Pulmonary artery endothelial cell (primary cell): ENCODE measurements at regions not wholly inside any gene's neighbourhood (a gene's known extent, or its start where the extent isn't known, plus 50 kb on each side); places are given as distances from the start of the nearest gene placed in this dataset.

ENCODE experiments used
- DNase-seq: peaks from one replicate; pipeline ENCODE4 v3.0.0-alpha.2; 2011; ENCODE audit warnings: low read depth, low spot score

DNA sequence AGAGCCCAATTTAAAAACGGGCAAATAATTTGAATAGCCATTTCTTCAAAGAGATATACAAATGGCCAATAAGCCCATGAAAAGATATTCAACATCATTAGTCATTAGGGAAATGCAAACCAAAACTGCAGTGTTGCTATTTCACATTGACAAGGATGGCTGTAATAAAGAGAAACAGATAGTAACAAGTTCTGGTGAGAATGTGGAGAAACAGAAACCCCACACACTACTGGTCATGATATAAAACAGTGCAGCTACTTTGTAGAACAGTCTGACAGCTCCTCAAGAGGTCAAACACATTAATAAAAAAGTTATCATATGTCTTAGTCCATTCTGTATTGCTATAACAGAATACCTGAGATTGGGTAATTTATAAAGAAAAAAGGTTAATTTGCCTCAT lies 237.0 kb upstream of the GRAMD2B start:
- DNase-seq, result no peak

- no peak for DNase-seq
Observed at GRCh38 chr5:126188804-126189203, 234.4 kb upstream of the GRAMD2B start.

DNA sequence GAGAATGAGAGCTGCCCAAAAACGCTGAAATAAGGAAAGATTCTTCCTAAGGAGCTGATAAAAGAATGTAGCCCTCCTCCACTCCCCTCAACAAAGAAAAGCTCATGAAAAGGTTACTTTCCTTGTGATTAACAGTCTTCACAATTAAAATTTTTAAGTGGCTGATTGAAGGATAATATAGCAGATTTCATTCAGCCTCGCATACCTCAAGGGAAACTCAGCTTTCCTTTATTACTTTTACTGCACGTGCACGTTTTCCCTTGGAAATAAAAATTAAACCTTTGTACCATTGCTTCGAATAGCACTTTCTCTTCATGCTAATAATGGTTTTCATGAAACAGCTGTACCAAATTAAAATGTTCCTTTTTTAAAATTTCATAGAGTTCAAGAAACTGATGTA lies 234.0 kb upstream of the GRAMD2B start:
- DNase-seq, result no peak

GRCh38 chr5:126189862-126190261 lies 233.3 kb upstream of the GRAMD2B start:
- no peak for DNase-seq

DNA sequence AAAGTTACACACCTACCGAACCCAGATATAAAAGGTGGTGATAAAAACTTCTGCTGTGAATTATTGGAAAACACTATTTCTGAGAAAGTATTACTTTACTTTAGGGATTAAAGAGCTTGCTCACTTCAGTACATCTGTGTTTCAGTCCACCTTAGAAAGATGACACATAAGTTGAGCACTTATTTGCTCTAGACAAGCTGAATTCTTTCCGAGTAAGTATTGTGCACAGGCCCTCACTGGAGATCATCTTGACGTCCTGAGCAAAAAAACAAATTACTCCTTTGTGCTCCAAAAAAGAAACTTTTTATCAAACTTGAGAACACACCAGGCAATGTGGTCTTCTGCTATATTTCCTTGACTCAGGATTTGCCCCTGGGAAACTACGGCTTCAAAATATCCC lies 231.0 kb upstream of the GRAMD2B start:
- no peak for DNase-seq

DNA sequence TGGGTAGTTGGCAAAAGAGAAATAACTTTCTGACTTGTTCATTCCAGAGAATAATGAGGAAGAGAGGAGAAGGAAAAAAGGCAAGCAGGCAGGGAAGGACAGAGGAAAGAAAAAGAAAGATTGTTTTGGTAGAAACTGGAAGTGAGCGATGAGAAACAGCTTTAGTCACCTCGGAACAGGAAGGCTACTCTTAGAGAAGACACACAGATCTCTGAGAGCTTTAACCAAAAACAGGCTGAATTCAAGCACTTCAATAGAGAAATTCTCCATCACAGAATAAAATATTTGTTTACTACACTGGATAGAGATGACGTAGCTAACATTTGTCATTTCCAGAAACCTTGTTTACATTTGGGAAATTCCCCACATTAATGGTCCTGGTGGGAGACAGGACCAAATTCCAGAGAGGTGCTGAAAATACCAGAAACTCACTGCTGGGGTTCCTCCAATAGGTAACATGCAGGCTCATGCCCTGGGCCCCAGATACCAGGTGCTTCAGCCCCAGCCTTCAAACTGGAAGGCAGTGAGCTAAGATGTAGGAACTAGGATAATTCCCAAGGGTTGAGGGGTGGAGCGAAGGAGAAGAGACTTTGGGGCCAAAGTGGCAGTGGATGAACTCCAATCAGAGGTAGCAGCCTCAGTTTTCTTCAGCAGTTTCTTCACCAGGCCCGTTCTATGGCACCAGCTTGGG lies 227.7 kb upstream of the GRAMD2B start:
- no peak for DNase-seq

DNA sequence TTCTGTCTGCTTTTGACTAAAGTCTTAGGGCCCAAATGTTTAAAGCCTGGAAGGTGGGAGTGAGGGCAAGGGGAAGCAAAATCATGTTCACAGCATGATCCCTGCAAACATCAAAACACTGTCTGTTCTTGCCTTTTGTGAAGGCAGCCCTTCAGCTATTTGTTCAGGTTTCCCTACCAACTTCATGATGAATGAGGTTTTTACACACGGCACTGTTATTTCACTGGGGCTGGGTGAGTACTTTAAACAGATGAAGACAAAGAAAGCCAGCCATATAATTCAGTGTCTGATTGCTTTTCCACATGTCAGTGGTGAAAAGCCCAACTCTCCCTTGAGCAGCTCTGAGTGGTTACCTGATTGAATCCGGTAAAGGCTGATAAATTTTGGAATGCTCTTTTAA lies 224.7 kb upstream of the GRAMD2B start:
- no peak for DNase-seq

- DNase-seq, result no peak
Observed at GRCh38 chr5:126199467-126199866, 223.7 kb upstream of the GRAMD2B start.

- no peak for DNase-seq
Observed at GRCh38 chr5:126208691-126209090, 214.5 kb upstream of the GRAMD2B start.

GRCh38 chr5:126210955-126211354 lies 212.3 kb upstream of the GRAMD2B start:
- DNase-seq, result no peak

DNA sequence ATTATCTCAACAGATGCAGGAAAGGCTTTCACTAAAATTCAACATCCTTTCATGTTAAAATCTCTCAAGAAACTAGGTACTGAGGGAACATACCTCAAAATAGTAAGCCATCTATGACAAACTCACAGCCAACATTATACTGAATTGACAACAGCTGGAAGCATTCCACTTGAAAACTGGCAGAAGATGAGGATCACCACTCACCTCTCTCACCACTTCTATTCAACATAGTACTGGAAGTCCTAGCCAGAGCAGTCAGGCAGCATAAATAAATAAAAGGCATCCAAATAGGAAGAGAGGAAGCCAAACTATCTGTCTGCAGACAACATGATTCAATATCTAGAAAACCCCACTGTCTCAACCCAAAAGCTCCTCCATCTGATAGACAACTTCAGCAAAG lies 203.6 kb upstream of the GRAMD2B start:
- no peak for DNase-seq

DNA sequence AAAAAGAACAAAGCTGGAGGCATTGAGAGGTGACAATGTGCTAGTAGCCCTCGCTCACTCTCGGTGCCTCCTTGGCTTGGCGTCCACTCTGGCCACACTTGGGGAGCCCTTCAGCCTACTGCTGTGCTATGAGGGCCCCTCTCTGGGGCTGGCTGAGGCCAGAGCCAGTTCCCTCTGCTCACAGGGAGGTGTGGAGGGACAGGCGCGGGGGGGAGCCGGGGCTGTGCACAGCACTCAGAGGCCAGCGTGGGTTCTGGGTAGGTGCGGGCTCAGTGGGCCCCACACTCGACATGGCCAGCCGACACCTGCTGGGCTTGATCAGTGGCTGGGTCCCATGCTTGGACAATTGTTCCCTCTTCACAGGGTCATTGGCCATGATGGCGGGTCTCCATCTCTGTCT lies 202.5 kb upstream of the GRAMD2B start:
- no peak for DNase-seq

GRCh38 chr5:126228934-126229333 lies 194.3 kb upstream of the GRAMD2B start:
- DNase-seq, result no peak

DNA sequence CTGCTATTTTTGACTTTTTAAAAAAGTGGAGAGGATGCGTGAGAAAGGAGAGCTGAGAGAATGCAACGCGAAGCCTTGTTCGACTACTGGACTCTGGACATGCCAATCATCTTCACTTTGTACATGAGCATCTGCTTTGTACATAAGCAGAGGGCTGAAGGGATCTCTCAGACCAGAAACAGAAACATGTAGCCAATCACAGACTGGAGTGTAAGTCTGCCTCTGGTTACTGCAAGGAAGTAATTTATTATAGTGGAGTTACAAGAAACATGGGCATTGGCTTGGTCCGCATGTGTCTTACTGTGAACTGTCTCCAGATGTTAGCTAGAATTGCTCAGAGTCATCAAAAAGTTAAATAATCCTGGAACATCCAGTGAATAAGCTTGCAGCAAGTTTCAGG lies 190.0 kb upstream of the GRAMD2B start:
- no peak for DNase-seq

- DNase-seq, result no peak
Observed at GRCh38 chr5:126234563-126235195, 188.5 kb upstream of the GRAMD2B start.

DNA sequence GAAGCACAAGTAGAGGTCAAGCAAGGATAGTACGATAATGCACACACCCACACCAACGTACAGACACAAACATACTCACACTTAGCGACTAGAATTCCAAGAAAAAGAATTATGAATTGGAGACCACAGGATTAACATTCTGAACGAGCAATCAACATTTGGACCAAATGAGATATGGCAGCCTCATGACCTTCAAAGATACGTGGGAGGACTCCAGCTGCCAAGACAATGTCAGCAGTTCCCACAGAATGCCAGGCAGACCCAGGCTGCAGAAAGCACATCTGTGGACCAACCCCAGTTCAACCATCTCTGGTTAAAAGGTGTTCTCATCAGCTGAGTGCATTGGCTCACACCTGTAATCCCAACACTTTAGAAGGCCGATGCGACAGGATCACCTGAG lies 187.6 kb upstream of the GRAMD2B start:
- no peak for DNase-seq

GRCh38 chr5:126236994-126237393 lies 186.2 kb upstream of the GRAMD2B start:
- no peak for DNase-seq

- no peak for DNase-seq
Observed at GRCh38 chr5:126248611-126249010, 174.6 kb upstream of the GRAMD2B start.

DNA sequence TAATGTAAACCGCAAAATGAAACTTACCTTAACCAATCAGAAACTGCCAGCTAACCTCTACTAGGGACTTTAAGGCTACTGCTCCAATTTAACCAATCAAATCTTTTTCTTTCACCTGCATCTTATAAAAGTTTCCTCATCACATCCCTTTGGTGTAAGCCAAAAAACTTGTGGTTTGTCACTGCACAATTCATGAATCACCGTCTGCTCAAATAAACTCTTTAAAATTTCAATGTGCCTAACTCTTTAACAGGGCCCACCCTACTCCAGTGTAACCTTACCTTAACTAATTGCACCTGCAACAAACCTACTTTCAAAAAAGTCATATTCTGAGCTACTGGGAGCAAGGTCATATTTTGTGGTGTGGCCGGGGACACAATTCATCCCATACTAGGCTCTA lies 172.2 kb upstream of the GRAMD2B start:
- DNase-seq, result no peak

DNA sequence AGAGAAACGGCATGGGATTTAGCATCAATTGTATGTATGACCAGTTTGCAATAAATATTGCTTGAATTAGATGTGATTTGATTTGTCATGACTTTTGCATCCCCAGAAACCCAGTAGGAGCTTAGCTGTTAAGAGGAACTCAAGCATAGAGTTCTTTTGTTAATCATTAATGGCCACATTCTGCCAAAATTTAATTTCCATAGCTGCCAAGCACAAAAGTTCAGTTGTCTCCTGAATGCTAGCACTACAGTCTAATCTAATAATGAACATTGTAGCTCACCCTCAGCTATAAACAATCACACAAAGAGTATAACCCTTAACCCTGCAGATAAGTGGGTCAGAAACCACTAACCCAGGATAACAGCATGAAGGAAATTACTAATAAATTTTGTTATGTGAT lies 169.8 kb upstream of the GRAMD2B start:
- no peak for DNase-seq

GRCh38 chr5:126263591-126264184 lies 159.5 kb upstream of the GRAMD2B start:
- no peak for DNase-seq

- no peak for DNase-seq
Observed at GRCh38 chr5:126265917-126266316, 157.3 kb upstream of the GRAMD2B start.

- no peak for DNase-seq
Observed at GRCh38 chr5:126267438-126267837, 155.8 kb upstream of the GRAMD2B start.
